PC-9 (cell line): ENCODE measurements at regions not wholly inside any gene's neighbourhood (a gene's known extent, or its start where the extent isn't known, plus 50 kb on each side); places are given as distances from the start of the nearest gene placed in this dataset.
"Not testable (repeated sequence)": the region's sequence is repeated elsewhere in the genome, so short reads cannot be mapped to it uniquely, and the experiment has no call there.

Source experiments
- BruUV-seq: library from RNA; stranded (reverse); fragments of 400-500 nt; replicated peaks from 2 replicates; lab custom pipeline; 2021; lab: Mats Ljungman, UMichigan
- CTCF ChIA-PET: fragments of 300-600 bp; sonication (Branson Sonifier 250); formaldehyde crosslinking; loops from one replicate; lab custom pipeline; 2022; ENCODE audit warnings: antibody characterized with exemption; lab: Charles Lee
- POLR2A ChIA-PET: fragments of 300-600 bp; sonication (Branson Sonifier 250); formaldehyde crosslinking; loops from one replicate; lab custom pipeline; 2022; ENCODE audit warnings: antibody characterized with exemption; ENCODE audit not compliant: unreplicated experiment; lab: Charles Lee
- DNase-seq, 2 experiments: peaks; one replicate each; pipeline versions ENCODE4 v3.0.0 to v3.0.0-alpha.2; 2015 to 2022; ENCODE audit warnings: mixed read lengths in 1 of 2
- H2AFZ ChIP-seq: fragments of 200-600 bp; sonication (generic); 2 replicates; pipeline ENCODE4 v1.8.1; 2017; ENCODE audit warnings: antibody characterized with exemption
- H3F3A ChIP-seq: fragments of 200-600 bp; sonication (generic); 2 replicates; pipeline ENCODE4 v1.8.1; 2017; ENCODE audit warnings: antibody characterized with exemption, mild to moderate bottlenecking, low read depth; ENCODE audit not compliant: insufficient read depth
- H3K27ac ChIP-seq: fragments of 200-600 bp; sonication (generic); 2 replicates; pipeline ENCODE4 v1.6.1; 2016; ENCODE audit warnings: mixed run types
- H3K27me3 ChIP-seq: fragments of 200-600 bp; sonication (generic); 2 replicates; pipeline ENCODE4 v1.6.1; 2016; ENCODE audit warnings: low read depth, mixed run types; ENCODE audit not compliant: insufficient read depth
- H3K36me3 ChIP-seq: fragments of 200-600 bp; sonication (generic); 2 replicates; pipeline ENCODE4 v1.6.1; 2016; ENCODE audit warnings: low read depth, mixed run types
- H3K4me1 ChIP-seq: fragments of 200-600 bp; sonication (generic); replicated peaks from 2 replicates; pipeline ENCODE4 v1.6.1; 2016; ENCODE audit warnings: mixed run types; ENCODE audit not compliant: insufficient read depth
- H3K4me2 ChIP-seq: fragments of 200-600 bp; sonication (generic); 2 replicates; pipeline ENCODE4 v1.6.1; 2017; ENCODE audit warnings: mixed run types
- H3K4me3 ChIP-seq: fragments of 200-600 bp; sonication (generic); 2 replicates; pipeline ENCODE4 v1.6.1; 2016; ENCODE audit warnings: mixed run types
- H3K79me2 ChIP-seq: fragments of 200-600 bp; sonication (generic); 2 replicates; pipeline ENCODE4 v1.6.1; 2017; ENCODE audit warnings: low read depth, mixed run types
- H3K9me2 ChIP-seq: fragments of 200-600 bp; sonication (generic); 2 replicates; pipeline ENCODE4 v1.8.1; 2017; ENCODE audit warnings: mild to moderate bottlenecking; ENCODE audit not compliant: insufficient read depth
- H3K9me3 ChIP-seq: fragments of 200-600 bp; sonication (generic); 2 replicates; pipeline ENCODE4 v1.8.1; 2016; ENCODE audit warnings: low read depth; ENCODE audit not compliant: insufficient read depth
- H4K20me1 ChIP-seq: fragments of 200-600 bp; sonication (generic); 2 replicates; pipeline ENCODE4 v1.8.1; 2017; ENCODE audit not compliant: insufficient read depth
- EZH2 ChIP-seq: fragments of 200-600 bp; sonication (generic); IDR thresholded peaks from 2 replicates; pipeline ENCODE4 v1.8.0; 2017; ENCODE audit warnings: antibody characterized with exemption, low read depth
- intact Hi-C: fragments of 100-400 bp; cut with micrococcal nuclease; formaldehyde crosslinking; loops from one replicate; pipeline ENCODE4 v1.10.0; 2022; ENCODE audit not compliant: unreplicated experiment
- TF ChIP-seq, protein P1 (sequence below): fragments of 200-600 bp; sonication (generic); conservative IDR thresholded peaks from 2 replicates; pipeline ENCODE4 v1.6.1; 2017; ENCODE audit warnings: mixed run types, antibody characterized with exemption, mild to moderate bottlenecking, moderate library complexity

DNA sequence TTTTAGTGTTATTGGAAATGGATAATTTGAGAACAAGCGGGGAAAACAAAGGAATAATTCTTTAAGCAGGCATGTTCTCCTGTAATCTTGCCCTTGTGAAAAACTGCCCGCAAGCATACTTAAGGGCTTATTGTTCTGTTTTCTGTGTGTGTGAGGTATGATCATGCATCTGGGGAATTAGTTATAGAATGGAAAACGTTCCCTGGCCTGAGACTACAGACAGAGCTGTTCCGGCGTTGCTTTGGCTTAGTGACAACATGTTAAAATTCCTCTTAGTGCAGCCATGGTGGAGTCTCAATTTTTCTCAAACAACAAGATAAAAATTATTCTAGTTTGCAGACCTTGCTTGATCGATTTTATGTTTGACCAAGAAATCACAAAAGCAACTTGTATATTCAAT, 560.2 kb upstream of the SPRY2 start:
- Histone ChIP-seq H3K79me2 (no peaks in the 10 kb centered on the region), H4K20me1 (no peaks in the 10 kb centered on the region; the same call in 1 of the 2 replicates), H3K27ac (no peak overlapping the region), H3K4me2 (no peak overlapping the region), H3K9me3 (no peaks in the 10 kb centered on the region), H3F3A (no peaks in the 10 kb centered on the region), H3K4me1 (no peaks in the 10 kb centered on the region), H3K36me3 (no peaks in the 10 kb centered on the region), H3K27me3 (no peaks in the 10 kb centered on the region), H3K4me3 (no peak overlapping the region), H3K9me2 (no peaks in the 10 kb centered on the region), H2AFZ (no peak overlapping the region)
- BruUV-seq = no TSS peak
- no peak for TF ChIP-seq EZH2
- TF ChIP-seq, protein P1, sequence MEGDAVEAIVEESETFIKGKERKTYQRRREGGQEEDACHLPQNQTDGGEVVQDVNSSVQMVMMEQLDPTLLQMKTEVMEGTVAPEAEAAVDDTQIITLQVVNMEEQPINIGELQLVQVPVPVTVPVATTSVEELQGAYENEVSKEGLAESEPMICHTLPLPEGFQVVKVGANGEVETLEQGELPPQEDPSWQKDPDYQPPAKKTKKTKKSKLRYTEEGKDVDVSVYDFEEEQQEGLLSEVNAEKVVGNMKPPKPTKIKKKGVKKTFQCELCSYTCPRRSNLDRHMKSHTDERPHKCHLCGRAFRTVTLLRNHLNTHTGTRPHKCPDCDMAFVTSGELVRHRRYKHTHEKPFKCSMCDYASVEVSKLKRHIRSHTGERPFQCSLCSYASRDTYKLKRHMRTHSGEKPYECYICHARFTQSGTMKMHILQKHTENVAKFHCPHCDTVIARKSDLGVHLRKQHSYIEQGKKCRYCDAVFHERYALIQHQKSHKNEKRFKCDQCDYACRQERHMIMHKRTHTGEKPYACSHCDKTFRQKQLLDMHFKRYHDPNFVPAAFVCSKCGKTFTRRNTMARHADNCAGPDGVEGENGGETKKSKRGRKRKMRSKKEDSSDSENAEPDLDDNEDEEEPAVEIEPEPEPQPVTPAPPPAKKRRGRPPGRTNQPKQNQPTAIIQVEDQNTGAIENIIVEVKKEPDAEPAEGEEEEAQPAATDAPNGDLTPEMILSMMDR = no peak
- CTCF ChIA-PET = no interaction called here
- DNase-seq = no peak
- intact Hi-C loops = no loop called here
- POLR2A ChIA-PET = interaction anchor here (0.7 kb wide), 1 partner anchor 559 kb away, joined by 5 read pairs; no protein-coding TSS in a partner anchor

DNA sequence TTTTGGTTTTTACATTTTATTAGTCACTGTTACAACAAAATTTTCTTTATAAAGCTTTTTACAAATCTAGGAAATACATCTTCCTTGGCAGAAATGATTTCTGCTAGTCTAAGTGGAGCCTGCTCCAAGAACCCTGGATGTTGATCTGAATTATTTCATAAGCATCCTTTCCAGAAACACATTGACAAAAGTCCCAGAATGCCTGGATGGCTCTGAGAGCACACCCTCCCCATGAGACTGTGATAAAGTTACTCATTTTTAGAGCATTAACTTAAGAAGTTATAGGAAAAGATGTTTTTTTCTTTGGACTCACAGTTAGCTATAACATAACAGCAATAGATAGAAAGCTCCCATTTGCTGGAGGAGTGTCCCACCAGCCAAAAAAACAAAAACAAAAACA, 559.6 kb upstream of the SPRY2 start:
- Histone ChIP-seq H2AFZ (no peak overlapping the region), H3K4me3 (no peak overlapping the region), H3K27me3 (no peaks in the 10 kb centered on the region), H3K4me2 (no peak overlapping the region), H3K79me2 (no peaks in the 10 kb centered on the region), H3K9me3 (no peaks in the 10 kb centered on the region), H3K27ac (no peak overlapping the region), H3F3A (no peaks in the 10 kb centered on the region), H3K36me3 (no peaks in the 10 kb centered on the region), H4K20me1 (no peaks in the 10 kb centered on the region; the same call in 1 of the 2 replicates), H3K9me2 (no peaks in the 10 kb centered on the region), H3K4me1 (no peaks in the 10 kb centered on the region)
- DNase-seq = no peak
- intact Hi-C loops = no loop called here
- CTCF ChIA-PET = no interaction called here
- POLR2A ChIA-PET = interaction anchor here (0.7 kb wide), 1 partner anchor 558 kb away, joined by 5 read pairs; no protein-coding TSS in a partner anchor
- BruUV-seq = no TSS peak
- no peak for TF ChIP-seq EZH2
- TF ChIP-seq, protein P1 = no peak

DNA sequence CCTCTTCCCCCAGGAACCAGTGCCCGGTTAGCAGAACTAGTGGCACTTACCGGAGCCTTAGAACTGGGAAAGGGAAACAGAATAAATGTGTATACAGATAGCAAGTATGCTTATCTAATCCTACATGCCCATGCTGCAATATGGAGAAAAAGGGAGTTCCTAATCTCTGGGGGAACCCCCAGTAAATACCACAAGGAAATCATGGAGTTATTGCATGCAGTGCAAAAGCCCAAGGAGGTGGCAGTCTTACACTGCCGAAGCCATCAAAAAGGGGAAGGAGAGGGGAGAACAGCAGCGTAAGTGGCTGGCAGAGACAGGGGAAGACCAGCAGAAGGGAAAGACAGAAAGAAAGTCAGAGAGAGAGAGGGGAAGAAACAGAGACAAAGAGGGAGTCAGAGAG, 556.7 kb upstream of the SPRY2 start:
- H3K4me3 ChIP-seq, H3K9me3 ChIP-seq, H3K9me2 ChIP-seq, POLR2A ChIA-PET, H3K27ac ChIP-seq, H4K20me1 ChIP-seq, CTCF ChIA-PET, H3F3A ChIP-seq, H2AFZ ChIP-seq, DNase-seq, H3K27me3 ChIP-seq, H3K4me2 ChIP-seq, H3K36me3 ChIP-seq, BruUV-seq, intact Hi-C loops, H3K79me2 ChIP-seq, H3K4me1 ChIP-seq: not testable (repeated sequence)

DNA sequence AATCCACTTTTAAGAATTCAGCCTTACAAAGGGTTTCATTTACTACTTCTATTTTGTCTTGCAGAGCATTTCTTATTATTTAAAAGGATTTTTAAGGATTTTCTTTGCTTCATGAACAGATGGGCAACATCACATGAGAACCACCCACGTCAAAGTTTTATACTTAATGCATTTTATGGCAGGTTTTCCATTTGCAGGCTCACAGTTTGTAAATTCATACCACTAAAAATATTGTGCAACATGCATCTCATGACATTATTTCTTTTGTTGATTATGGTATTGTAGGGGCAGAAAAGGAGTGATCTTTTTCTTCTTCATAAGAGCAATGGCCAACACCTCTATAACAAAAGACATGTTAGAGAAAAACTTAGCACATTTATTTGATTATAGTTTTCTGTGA, 554.0 kb upstream of the SPRY2 start:
- Histone ChIP-seq H3K4me3 (no peak overlapping the region), H3K27me3 (no peaks in the 10 kb centered on the region), H3K4me2 (no peak overlapping the region), H3K4me1 (no peaks in the 10 kb centered on the region), H3K27ac (no peak overlapping the region), H4K20me1 (no peaks in the 10 kb centered on the region), H3K79me2 (no peaks in the 10 kb centered on the region), H3K9me3 (no peaks in the 10 kb centered on the region), H3K36me3 (no peaks in the 10 kb centered on the region), H2AFZ (no peak overlapping the region), H3K9me2 (no peaks in the 10 kb centered on the region), H3F3A (no peaks in the 10 kb centered on the region)
- BruUV-seq = no TSS peak
- no peak for TF ChIP-seq EZH2
- TF ChIP-seq, protein P1 = no peak
- intact Hi-C loops = no loop called here
- no peak for DNase-seq
- ChIA-PET CTCF (no interaction called here), POLR2A (no interaction called here)
